Muscle of leg (tissue), 3 donors: ENCODE measurements at regions not wholly inside any gene's neighbourhood (a gene's known extent, or its start where the extent isn't known, plus 50 kb on each side); places are given as distances from the start of the nearest gene placed in this dataset.

Experiments
- DNase-seq: peaks from one replicate; pipeline ENCODE4 v3.0.0; 2013
- H3K27ac ChIP-seq: one replicate; pipeline ENCODE4 v1.5.1; 2013; ENCODE audit warnings: mild to moderate bottlenecking, low read length, control low read depth
- H3K27me3 ChIP-seq: one replicate; pipeline ENCODE4 v1.6.1; 2013; ENCODE audit warnings: low read length; ENCODE audit not compliant: control insufficient read depth, insufficient read depth
- H3K36me3 ChIP-seq: one replicate; pipeline ENCODE4 v1.6.1; 2013; ENCODE audit warnings: low read length; ENCODE audit not compliant: control insufficient read depth, insufficient read depth
- H3K4me1 ChIP-seq: one replicate; pipeline ENCODE4 v1.6.1; 2013; ENCODE audit warnings: low read length; ENCODE audit not compliant: control insufficient read depth, insufficient read depth
- H3K4me3 ChIP-seq: one replicate; pipeline ENCODE4 v1.5.1; 2013; ENCODE audit warnings: low read length, control low read depth
- H3K9me3 ChIP-seq: replicated peaks from 2 replicates; pipeline ENCODE4 v1.6.1; 2013; ENCODE audit warnings: low read depth, low read length; ENCODE audit not compliant: control insufficient read depth
- WGBS: methylation state at CpG from one replicate; pipeline ENCODE4 v1.1.5; 2013; ENCODE audit warnings: missing lambda C conversion rate; ENCODE audit not compliant: insufficient coverage; 5-methylcytosine and 5-hydroxymethylcytosine counted together

DNA sequence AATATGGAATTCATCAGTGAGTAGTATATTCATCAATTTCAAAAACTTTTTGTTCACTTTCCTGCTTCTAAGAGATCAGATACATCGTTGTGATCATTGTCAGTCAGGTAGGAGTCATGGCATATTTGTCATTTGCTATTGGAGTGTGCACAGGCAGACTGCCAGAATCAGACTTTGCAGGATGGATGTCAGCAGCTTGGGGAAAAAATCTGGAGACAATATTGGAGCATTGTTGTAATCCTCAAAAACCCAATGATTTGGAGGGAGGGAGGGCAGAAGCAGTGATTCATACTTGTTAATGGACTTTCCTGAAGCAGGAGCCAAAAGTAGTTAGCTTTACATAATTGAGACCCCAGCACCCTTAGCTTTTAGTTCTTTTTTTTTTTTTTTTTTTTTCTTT lies 59.6 kb upstream of the DRP2 start:
- Histone ChIP-seq H3K27ac (no peak overlapping the region), H3K9me3 (no peaks in the 10 kb centered on the region), H3K27me3 (peaks cover 2% of the 10 kb centered on the region), H3K4me1 (no peaks in the 10 kb centered on the region), H3K4me3 (no peak overlapping the region), H3K36me3 (no peaks in the 10 kb centered on the region)
- no CpG with 5 or more reads among the region's 1 CpG for WGBS
- DNase-seq = peak; percentile 1

DNA sequence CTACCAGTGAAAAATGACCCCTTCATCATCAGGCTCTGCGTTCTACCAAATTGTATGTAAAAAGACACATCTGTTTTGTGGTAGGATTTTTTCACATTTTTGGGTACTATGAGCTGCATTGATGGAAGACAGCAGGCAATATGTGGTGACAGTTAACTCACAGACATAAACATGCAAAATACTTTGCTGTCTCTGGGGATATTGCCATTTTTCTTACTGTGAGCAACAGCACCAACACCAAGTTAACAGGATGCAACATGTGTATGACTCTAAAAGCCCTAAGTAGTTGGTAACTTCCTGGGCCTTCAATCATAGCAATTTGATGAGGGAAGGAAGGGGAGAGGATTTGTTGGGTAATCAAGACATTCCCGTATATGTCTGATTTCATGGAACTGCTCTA lies 56.4 kb upstream of the DRP2 start:
- DNase-seq = no peak
- 40% methylated on average over 1 of the region's 2 CpGs for WGBS

DNA sequence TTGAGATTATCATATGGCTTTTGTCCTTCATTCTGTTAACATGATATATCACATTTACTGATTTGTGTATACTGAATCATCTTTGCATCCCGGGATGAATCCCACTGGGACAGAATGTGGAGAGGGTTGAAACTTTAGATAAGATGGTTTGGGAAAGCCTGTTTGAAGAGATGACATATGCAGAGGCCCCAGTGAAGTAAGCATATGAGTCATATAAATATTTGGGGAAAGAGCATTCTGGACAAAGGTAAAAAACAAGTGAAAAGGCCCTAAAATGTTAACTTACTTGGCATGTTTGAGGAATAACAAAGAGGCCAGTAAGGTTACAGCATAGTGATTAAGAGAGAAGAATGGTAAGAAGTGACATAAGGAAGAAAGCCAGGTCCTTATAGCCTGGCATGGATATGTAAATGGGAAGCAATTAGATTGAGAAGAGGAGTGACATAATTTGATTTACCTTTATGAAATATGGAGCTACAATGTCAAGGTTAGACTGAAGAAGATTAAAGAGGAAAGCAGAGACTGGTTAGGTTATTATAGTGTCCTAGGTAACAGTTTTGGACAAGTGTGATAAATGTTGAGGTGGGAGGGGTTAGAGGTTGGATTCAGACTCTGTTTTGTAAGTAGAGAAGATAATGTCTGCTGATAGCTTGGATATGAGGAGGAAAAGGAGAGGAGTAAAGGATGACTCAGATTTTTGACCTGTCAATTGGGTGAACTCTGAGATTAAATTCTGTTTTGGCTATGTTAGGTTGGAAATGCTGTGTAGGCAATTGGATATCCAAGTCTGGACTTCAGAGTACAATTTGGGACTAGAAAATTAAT lies 54.6 kb upstream of the DRP2 start:
- H3K36me3 ChIP-seq = no peaks in the 10 kb centered on the region
- no peaks in the 10 kb centered on the region for H3K9me3 ChIP-seq
- 20% methylated on average over 1 of the region's 1 CpG for WGBS
- no peak overlapping the region for H3K4me3 ChIP-seq
- peaks cover 2% of the 10 kb centered on the region for H3K27me3 ChIP-seq
- H3K4me1 ChIP-seq = no peaks in the 10 kb centered on the region
- H3K27ac ChIP-seq = no peak overlapping the region
- DNase-seq = no peak

More for the DNA sequence above, 56.4 kb upstream of the DRP2 start:
- Histone ChIP-seq H3K27me3 (peaks cover 2% of the 10 kb centered on the region), H3K27ac (no peak overlapping the region), H3K36me3 (no peaks in the 10 kb centered on the region), H3K4me1 (no peaks in the 10 kb centered on the region), H3K4me3 (no peak overlapping the region), H3K9me3 (no peaks in the 10 kb centered on the region)
